ENCODE measurements at regions not wholly inside any gene's neighbourhood (a gene's known extent, or its start where the extent isn't known, plus 50 kb on each side); places are given as distances from the start of the nearest gene placed in this dataset.

- DNase-seq, result no peak
Measured at GRCh38 chr5:96157841-96158291, 196.2 kb upstream of the ELL2 start.

DNA sequence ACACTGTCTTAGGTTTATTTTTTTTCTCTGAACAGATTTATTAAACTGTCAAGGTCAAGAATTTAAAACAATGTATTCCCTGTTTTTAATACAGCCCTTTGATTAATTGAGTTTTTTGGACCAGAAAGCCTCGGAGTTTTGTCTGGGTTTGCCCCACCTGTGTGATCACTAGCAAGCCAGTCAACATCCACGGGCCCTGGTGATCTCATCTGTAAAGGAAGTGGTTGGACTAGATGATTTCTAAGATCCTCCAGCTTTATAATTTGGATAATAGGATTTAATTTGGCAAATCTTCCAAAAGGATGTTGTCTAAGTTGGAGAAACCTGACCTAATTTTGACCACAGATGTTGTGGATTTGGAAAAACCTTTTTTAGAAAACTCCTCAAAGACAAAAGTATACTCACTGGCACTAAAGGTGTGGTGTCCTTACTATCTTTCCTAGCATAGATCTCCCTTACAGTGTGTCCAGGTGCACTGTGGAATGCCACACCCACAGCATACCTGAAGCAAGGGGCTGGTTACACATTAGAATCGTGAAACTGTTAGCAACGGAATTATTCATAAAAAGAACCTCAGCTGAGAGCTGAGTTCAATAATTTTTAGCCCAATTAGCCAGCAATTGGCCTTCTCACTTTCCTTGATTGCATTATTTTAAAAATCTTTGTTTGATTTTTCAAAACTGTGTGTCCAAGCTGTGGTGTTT is 195.6 kb upstream of the ELL2 start:
- no peak for DNase-seq

GRCh38 chr5:96155147-96155546 is 193.5 kb upstream of the ELL2 start:
- DNase-seq, result no peak

DNA sequence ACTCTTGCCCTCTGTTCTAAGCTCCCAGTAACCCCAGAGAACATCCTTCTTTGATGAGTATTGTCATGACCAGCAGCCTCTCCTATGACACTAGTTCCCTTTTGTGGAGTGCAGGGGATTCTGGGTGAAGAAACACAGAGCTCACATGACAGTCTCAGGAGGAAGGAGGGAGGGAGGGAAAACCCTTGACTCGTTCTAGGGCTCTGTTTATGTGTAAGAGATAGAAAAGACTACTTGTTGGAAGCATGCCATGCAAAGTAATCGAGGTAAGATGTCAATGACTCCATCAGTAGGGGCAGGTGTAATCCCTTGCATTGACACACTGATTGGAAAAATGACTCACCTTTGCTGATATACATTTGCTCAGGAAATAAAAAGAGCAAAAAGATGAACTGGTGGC is 190.2 kb upstream of the ELL2 start:
- DNase-seq, result no peak

GRCh38 chr5:96150007-96150406 is 188.4 kb upstream of the ELL2 start:
- no peak for DNase-seq

GRCh38 chr5:96149546-96149945 is 187.9 kb upstream of the ELL2 start:
- DNase-seq, result no peak

DNA sequence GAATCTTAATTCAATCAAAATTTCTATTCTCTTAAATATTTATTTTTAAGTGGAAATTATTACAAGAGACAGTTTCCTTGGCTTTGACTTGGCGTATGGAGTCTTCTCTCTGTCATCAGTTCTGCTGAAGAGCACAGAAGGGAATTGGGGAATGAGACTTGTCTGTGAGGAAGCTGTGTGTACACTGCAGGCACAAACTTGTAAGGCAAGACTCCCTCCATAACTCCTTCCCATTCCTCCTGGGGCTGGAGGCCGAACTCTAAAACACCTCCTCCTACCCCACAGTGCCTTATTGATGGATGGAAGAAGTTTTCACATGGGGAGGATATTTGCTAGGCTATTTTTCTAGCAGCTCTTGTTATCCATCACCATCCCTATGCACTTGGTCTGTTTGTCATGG is 187.4 kb upstream of the ELL2 start:
- DNase-seq, result no peak

DNA sequence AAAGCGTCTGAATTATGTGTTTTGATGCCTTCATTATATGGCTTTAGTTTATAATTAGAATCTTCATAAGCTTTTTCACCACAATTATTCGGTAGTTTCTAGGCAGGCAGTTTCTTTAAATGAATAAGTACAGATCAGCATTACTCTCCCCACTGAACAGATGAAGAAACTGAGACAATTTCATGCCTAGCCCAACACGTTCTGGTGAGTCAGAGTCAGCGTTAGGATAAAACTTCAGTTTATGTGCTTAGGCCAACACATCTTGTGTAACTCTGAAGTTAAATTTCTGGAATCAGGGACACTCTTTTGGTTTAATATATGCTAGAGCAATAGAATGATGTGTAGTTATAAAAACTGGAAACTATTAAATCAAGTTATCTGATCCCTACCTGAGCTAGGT is 186.7 kb upstream of the ELL2 start:
- DNase-seq, result no peak

DNA sequence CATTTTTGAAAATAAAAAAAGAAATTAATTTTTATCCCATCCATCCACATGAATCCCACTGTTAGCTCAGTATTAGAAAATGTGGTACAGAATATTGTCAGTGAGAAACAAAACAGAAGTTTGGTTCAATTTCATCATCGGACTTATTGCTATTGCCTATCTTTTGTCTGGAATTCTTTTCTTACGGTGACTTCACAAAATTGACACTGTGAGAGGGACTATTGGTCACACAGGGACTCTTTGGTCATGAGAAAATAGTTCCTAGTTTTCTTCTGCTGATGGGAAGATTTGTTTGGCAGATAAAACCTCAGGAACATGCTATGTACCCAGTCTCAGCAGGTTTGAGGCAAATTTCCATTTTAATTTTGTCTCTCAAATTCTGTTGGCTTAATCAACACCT is 186.2 kb upstream of the ELL2 start:
- DNase-seq, result no peak

- no peak for DNase-seq
Measured at GRCh38 chr5:96146675-96147074, 185.0 kb upstream of the ELL2 start.

DNA sequence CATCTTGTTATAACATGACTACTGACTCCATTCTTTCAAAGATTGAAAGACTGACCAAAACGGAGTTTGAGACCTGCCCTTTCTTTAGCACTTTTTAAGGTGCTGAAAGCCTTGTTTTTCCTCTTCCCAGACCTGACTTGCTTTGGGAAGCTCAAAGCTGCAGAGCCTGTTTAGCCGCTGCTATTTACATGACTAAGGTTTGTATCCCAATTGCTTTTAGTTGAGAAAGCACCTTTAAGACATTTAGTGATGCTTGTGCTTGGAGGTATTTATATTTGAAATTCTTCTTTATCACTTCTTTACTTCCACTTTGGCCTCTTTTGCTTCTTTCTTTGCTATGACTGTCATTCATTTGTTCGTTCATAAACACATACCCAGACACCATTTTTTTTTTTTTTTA is 182.6 kb upstream of the ELL2 start:
- no peak for DNase-seq

GRCh38 chr5:96143450-96143849 is 181.8 kb upstream of the ELL2 start:
- DNase-seq, result no peak

DNA sequence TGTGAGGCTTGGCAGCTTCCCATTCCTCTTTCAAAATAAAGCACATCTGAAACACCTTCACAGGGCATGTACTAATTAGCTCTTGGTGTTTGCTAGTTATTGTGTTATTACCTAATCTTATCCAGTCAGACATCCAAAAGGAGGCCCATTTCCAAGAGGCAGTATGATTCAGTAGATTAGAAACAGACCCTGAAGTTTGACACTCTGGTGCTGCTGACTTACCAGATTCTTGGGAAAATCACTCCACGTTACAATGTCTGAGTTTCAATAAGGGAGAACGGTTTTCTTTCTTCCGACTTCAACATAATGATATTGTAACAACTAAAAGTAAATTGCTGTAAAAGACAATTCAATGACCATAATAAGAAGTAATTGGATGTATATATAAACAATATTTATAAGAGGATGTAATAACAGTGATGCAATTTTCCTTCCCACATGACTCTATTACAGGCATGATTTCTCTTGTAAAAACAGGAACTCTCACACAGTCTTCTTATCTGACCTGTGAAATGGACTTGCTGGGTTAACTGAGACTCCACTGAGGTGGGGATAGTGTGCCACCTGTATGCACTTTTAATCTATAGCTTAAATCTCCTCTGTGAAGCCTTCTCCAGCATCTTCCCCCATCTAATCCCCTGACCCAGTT is 181.3 kb upstream of the ELL2 start:
- DNase-seq, result no peak

DNA sequence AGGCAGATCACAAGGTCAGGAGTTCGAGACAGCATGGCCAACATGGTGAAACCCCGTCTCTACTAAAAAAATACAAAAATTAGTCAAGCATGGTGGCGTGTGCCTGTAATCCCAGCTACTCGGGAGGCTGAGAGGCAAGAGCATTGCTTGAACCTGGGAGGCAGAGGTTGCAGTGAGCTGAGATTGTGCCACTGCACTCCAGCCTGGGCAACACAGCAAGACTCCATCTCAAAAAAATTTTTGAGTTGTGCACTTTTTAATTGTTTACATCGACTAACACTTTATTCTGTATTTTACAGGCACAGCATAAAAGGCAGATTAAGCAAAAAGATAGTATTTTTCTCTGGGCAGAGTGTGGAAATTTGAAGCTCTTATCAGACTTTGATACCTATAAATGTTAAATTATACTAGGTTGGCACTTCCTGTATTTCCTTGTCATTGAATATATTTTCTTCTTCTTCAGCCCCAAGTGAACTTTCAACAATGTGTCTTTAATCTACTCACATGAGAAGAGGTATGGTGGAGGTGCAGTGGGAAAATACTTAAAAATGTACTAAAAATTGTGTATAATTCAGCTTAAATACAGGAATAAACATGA is 180.6 kb upstream of the ELL2 start:
- no peak for DNase-seq

GRCh38 chr5:96141749-96142148 is 180.1 kb upstream of the ELL2 start:
- no peak for DNase-seq

- no peak for DNase-seq
Measured at GRCh38 chr5:96140496-96140895, 178.8 kb upstream of the ELL2 start.

DNA sequence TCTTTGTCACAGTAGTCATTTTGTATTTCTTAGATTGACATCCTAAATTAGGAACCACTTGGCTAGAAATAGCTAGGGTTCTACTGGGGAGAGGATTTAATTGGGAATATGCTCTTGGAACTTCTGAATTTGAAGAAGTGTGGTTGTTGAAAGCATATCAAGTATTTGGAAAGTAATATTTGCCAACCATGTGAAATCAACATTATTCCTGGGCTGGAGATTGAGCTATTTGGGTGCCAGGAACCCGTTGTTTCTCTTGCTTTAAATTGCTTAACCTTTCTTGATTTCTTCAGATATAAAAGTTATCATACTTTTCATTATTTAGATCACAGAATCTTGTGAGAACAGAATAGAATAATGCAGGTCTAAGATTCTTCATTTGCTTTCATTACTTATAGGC is 178.4 kb upstream of the ELL2 start:
- DNase-seq, result no peak

DNA sequence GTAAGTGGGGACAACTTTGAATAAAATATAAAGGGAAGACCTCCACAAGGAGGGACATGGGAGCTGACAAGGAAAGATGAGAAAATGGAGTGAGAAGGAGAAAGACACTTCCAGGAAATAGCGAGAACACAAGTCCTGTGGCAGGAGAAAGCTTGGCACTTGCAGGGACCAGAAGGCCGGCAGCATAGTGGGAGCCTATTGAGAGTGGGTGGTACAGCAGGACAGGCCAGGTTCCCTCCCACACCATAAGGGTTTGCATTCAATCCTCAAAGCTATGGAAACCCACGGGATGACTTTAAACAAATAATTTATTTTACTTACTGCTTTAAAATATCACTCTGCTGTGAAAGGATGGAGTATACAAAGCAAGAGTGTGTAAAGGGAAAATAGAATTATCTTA is 173.2 kb upstream of the ELL2 start:
- no peak for DNase-seq

- no peak for DNase-seq
Measured at GRCh38 chr5:96133341-96134079, 171.9 kb upstream of the ELL2 start.

- no peak for DNase-seq
Measured at GRCh38 chr5:96129276-96129675, 167.6 kb upstream of the ELL2 start.

- no peak for DNase-seq
Measured at GRCh38 chr5:96128204-96128864, 166.7 kb upstream of the ELL2 start.

DNA sequence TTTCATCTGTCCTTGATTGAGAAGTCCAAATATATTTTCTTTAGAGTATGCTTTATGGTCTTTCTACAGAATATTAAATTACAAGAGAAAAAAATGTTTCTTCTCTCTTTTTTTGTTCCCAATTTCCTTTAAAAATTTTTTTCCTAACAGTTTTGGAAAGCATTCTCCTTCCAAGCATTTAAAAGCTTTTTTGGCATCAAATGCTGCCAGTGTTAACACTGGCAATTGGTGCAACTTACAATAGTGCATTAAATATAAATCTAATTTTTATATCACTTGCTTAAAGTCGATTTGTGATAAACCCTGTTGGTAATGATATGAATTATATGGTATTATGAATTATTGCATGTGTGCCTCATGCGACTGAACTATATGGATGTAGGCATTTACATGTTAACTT is 165.9 kb upstream of the ELL2 start:
- DNase-seq, result no peak

- DNase-seq, result no peak
Measured at GRCh38 chr5:96125231-96125891, 163.7 kb upstream of the ELL2 start.
